ENCODE measurements at regions not wholly inside any gene's neighbourhood (a gene's known extent, or its start where the extent isn't known, plus 50 kb on each side); places are given as distances from the start of the nearest gene placed in this dataset.
A peak's percentile ranks its signal among the peaks of the same experiment; 100 is the strongest.

DNA sequence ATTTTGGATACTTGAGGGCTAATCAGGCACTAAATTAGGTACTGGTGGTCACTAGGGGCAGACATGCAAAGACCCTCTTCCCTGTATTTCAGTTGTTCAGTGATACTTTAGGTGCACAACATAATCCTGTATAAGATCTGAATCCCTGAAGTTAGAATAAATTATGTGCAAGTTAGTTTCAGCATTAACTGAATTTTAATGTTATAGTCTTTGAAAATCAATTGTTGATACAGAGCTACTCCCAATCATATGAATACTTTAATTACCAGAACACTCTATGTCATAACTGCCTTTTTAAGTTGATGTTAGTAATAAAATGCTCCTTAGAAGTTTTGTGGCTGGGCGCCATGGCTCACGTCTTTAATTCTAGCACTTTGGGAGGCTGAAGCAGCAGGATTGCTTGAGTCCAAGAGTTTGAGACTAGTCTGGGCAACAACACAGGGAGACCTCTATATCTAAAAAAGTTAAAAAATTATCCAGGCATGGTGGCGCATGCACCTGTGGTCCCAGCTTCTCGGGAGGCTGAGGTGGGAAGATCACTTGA is 87.1 kb upstream of the SKAP2 start:
- no peaks in the 10 kb centered on the region for H3K79me2 ChIP-seq (ENCODE audit: low read depth)
- no peaks in the 10 kb centered on the region for H3K27me3 ChIP-seq
- H2AFZ ChIP-seq (replicated peaks), result no peak overlapping the region
- no peaks in the 10 kb centered on the region for H3K36me3 ChIP-seq
- no peak overlapping the region for H3K27ac ChIP-seq
- TF ChIP-seq EZH2phosphoT487 (IDR thresholded peaks at IDR 0.05), result no peak
- no peak for TF ChIP-seq EZH2 (IDR thresholded peaks at IDR 0.05)
- TF ChIP-seq, protein P1, sequence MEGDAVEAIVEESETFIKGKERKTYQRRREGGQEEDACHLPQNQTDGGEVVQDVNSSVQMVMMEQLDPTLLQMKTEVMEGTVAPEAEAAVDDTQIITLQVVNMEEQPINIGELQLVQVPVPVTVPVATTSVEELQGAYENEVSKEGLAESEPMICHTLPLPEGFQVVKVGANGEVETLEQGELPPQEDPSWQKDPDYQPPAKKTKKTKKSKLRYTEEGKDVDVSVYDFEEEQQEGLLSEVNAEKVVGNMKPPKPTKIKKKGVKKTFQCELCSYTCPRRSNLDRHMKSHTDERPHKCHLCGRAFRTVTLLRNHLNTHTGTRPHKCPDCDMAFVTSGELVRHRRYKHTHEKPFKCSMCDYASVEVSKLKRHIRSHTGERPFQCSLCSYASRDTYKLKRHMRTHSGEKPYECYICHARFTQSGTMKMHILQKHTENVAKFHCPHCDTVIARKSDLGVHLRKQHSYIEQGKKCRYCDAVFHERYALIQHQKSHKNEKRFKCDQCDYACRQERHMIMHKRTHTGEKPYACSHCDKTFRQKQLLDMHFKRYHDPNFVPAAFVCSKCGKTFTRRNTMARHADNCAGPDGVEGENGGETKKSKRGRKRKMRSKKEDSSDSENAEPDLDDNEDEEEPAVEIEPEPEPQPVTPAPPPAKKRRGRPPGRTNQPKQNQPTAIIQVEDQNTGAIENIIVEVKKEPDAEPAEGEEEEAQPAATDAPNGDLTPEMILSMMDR (IDR thresholded peaks at IDR 0.05), result no peak
- no peak overlapping the region for H3K4me3 ChIP-seq
- no peaks in the 10 kb centered on the region for H4K20me1 ChIP-seq (ENCODE audit: low read depth)
- H3K27me3 Mint-ChIP-seq (ENCODE audit: insufficient read depth, low read depth), result no peaks in the 10 kb centered on the region
- peaks cover 18% of the 10 kb centered on the region for H3K4me1 Mint-ChIP-seq
- no peak overlapping the region for H3K27ac Mint-ChIP-seq
- no peaks in the 10 kb centered on the region for H3K9me3 Mint-ChIP-seq
- no peak overlapping the region for H3K9ac ChIP-seq
- H3K4me2 ChIP-seq, result no peak overlapping the region
- H3F3A ChIP-seq (ENCODE audit: low read depth), result no peaks in the 10 kb centered on the region
- no peaks in the 10 kb centered on the region for H3K36me3 Mint-ChIP-seq
- peaks cover 32% of the 10 kb centered on the region for H3K4me1 ChIP-seq
- no peak overlapping the region for H3K4me3 Mint-ChIP-seq
- H3K9me3 ChIP-seq (ENCODE audit: low read depth), result no peaks in the 10 kb centered on the region
- no peak for DNase-seq (ENCODE audit: low spot score)

GRCh38 chr7:26950889-26951288 is 86.5 kb upstream of the SKAP2 start:
- H2AFZ ChIP-seq (replicated peaks), result no peak overlapping the region
- DNase-seq (ENCODE audit: low spot score), result no peak
- no peak overlapping the region for H3K27ac ChIP-seq
- H3K4me1 ChIP-seq, result peaks cover 32% of the 10 kb centered on the region
- H3K9me3 ChIP-seq (ENCODE audit: low read depth), result no peaks in the 10 kb centered on the region
- H3K4me1 Mint-ChIP-seq, result peaks cover 18% of the 10 kb centered on the region
- H3K9ac ChIP-seq, result no peak overlapping the region
- no peak overlapping the region for H3K4me3 Mint-ChIP-seq
- TF ChIP-seq EZH2 (IDR thresholded peaks at IDR 0.05) (no peak), EZH2phosphoT487 (IDR thresholded peaks at IDR 0.05) (no peak)
- TF ChIP-seq, protein P1 (IDR thresholded peaks at IDR 0.05), result no peak
- H3K36me3 Mint-ChIP-seq, result no peaks in the 10 kb centered on the region
- no peaks in the 10 kb centered on the region for H4K20me1 ChIP-seq (ENCODE audit: low read depth)
- H3K4me2 ChIP-seq, result peak overlapping the region; percentile 10
- no peaks in the 10 kb centered on the region for H3K27me3 Mint-ChIP-seq (ENCODE audit: insufficient read depth, low read depth)
- H3K27ac Mint-ChIP-seq, result no peak overlapping the region
- H3K9me3 Mint-ChIP-seq, result no peaks in the 10 kb centered on the region
- H3K36me3 ChIP-seq, result no peaks in the 10 kb centered on the region
- H3K4me3 ChIP-seq, result no peak overlapping the region
- no peaks in the 10 kb centered on the region for H3K27me3 ChIP-seq
- no peaks in the 10 kb centered on the region for H3K79me2 ChIP-seq (ENCODE audit: low read depth)
- no peaks in the 10 kb centered on the region for H3F3A ChIP-seq (ENCODE audit: low read depth)

DNA sequence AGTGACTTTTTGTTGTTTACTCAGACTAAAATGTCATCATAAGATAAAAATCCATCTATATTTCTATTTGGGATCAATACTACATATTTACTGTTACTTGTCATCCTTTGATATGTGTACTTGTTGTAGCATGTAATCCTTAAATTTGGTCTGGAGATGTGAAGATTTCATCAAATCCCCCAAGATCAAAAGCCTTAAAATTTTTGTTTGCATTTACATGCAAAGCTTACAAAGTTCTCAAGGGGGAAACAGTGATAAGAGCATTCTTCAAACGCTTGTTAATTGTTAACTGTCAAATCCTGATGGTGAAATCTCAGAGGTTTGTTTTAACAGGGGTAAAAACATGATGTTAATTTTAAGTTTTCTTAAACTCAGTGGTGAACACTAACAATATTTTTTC is 84.9 kb upstream of the SKAP2 start:
- DNase-seq (ENCODE audit: low spot score), result no peak
- no peaks in the 10 kb centered on the region for H3K79me2 ChIP-seq (ENCODE audit: low read depth)
- Mint-ChIP-seq H3K4me1 (peaks cover 18% of the 10 kb centered on the region), H3K27me3 (ENCODE audit: insufficient read depth, low read depth) (no peaks in the 10 kb centered on the region), H3K27ac (no peak overlapping the region), H3K4me3 (no peak overlapping the region), H3K36me3 (no peaks in the 10 kb centered on the region), H3K9me3 (no peaks in the 10 kb centered on the region)
- no peaks in the 10 kb centered on the region for H3F3A ChIP-seq (ENCODE audit: low read depth)
- H3K36me3 ChIP-seq, result no peaks in the 10 kb centered on the region
- H2AFZ ChIP-seq (replicated peaks), result no peak overlapping the region
- no peaks in the 10 kb centered on the region for H3K9me3 ChIP-seq (ENCODE audit: low read depth)
- H3K27me3 ChIP-seq, result no peaks in the 10 kb centered on the region
- TF ChIP-seq EZH2 (IDR thresholded peaks at IDR 0.05) (no peak), EZH2phosphoT487 (IDR thresholded peaks at IDR 0.05) (no peak)
- TF ChIP-seq, protein P1 (IDR thresholded peaks at IDR 0.05), result no peak
- peaks cover 32% of the 10 kb centered on the region for H3K4me1 ChIP-seq
- no peaks in the 10 kb centered on the region for H4K20me1 ChIP-seq (ENCODE audit: low read depth)
- H3K4me2 ChIP-seq, result peak overlapping the region; percentile 25
- no peak overlapping the region for H3K9ac ChIP-seq
- H3K27ac ChIP-seq, result no peak overlapping the region
- H3K4me3 ChIP-seq, result no peak overlapping the region
